GM18519 (cell line): ENCODE measurements at regions not wholly inside any gene's neighbourhood (a gene's known extent, or its start where the extent isn't known, plus 50 kb on each side); places are given as distances from the start of the nearest gene placed in this dataset.

Experiments used
- ATAC-seq: cut with Tn5 transposase; IDR thresholded peaks from one replicate; pipeline ENCODE4 v1.9.1; 2021; ENCODE audit warnings: mild to moderate bottlenecking, moderate library complexity; ENCODE audit not compliant: unreplicated experiment, low FRiP score

GRCh38 chr2:183214680-183215079, 90.4 kb downstream of the NUP35 start:
- no peak for ATAC-seq

GRCh38 chr2:183215917-183216316, 91.7 kb downstream of the NUP35 start:
- ATAC-seq: no peak

GRCh38 chr2:183219888-183220287, 95.6 kb downstream of the NUP35 start:
- no peak for ATAC-seq

GRCh38 chr2:183222751-183223150, 98.5 kb downstream of the NUP35 start:
- no peak for ATAC-seq

GRCh38 chr2:183224948-183225347, 100.7 kb downstream of the NUP35 start:
- no peak for ATAC-seq

- no peak for ATAC-seq
These were observed 102.9 kb downstream of the NUP35 start for GRCh38 chr2:183227176-183227575.

GRCh38 chr2:183229386-183229785, 105.1 kb downstream of the NUP35 start:
- ATAC-seq: no peak

- no peak for ATAC-seq
These were observed 108.1 kb downstream of the NUP35 start for GRCh38 chr2:183232161-183232865.

GRCh38 chr2:183242937-183243336, 118.7 kb downstream of the NUP35 start:
- no peak for ATAC-seq

- ATAC-seq: no peak
These were observed 119.5 kb downstream of the NUP35 start for GRCh38 chr2:183243758-183244157.

- ATAC-seq: no peak
These were observed 120.1 kb downstream of the NUP35 start for GRCh38 chr2:183244300-183244844.

GRCh38 chr2:183248866-183249567, 124.8 kb downstream of the NUP35 start:
- ATAC-seq: peak; percentile 74

GRCh38 chr2:183250061-183250460, 125.8 kb downstream of the NUP35 start:
- no peak for ATAC-seq

GRCh38 chr2:183250472-183250871, 126.2 kb downstream of the NUP35 start:
- no peak for ATAC-seq

- no peak for ATAC-seq
These were observed 129.3 kb downstream of the NUP35 start for GRCh38 chr2:183253441-183254130.

- ATAC-seq: no peak
These were observed 131.2 kb downstream of the NUP35 start for GRCh38 chr2:183255411-183255810.

GRCh38 chr2:183259921-183260320, 135.7 kb downstream of the NUP35 start:
- ATAC-seq: peak; percentile 80

GRCh38 chr2:183260527-183260926, 136.3 kb downstream of the NUP35 start:
- no peak for ATAC-seq

GRCh38 chr2:183264890-183265535, 140.8 kb downstream of the NUP35 start:
- ATAC-seq: no peak

- peak; percentile 85 for ATAC-seq
These were observed 143.0 kb downstream of the NUP35 start for GRCh38 chr2:183267148-183267827.
